HepG2 (cell line): ENCODE measurements at regions not wholly inside any gene's neighbourhood (a gene's known extent, or its start where the extent isn't known, plus 50 kb on each side); places are given as distances from the start of the nearest gene placed in this dataset.

Source experiments
- ATAC-seq: fragments of 200-7000 bp; cut with Tn5 transposase; 3 replicates; pipeline ENCODE4 v1.9.1; 2020; ENCODE audit warnings: mild to moderate bottlenecking, moderate library complexity
- BruUV-seq: library from RNA; stranded (reverse); fragments of 400-500 nt; replicated peaks from 2 replicates; lab custom pipeline; 2021; lab: Mats Ljungman, UMichigan
- CTCF ChIA-PET: fragments of 300-600 bp; formaldehyde crosslinking; extraction: SDS; loops from one replicate; lab custom pipeline; 2021; ENCODE audit warnings: low total read pairs, inconsistent platforms, low intra/inter-chr PET ratio; lab: Yijun Ruan, JAX
- POLR2A ChIA-PET: fragments of 350-600 bp; sonication (Branson Sonifier 250); formaldehyde crosslinking; loops from one replicate; lab custom pipeline; 2020; ENCODE audit warnings: antibody characterized with exemption, inconsistent platforms; lab: Yijun Ruan, JAX
- DNase-seq: peaks from one replicate; pipeline ENCODE4 v3.0.0-alpha.2; 2015; ENCODE audit warnings: low spot score
- FAIRE-seq: peaks from 3 replicates; lab custom pipeline; 2011; peaks lifted over from hg19 to GRCh38; lab: Jason Lieb, UNC
- H2AFZ ChIP-seq: one replicate; pipeline ENCODE4 v1.6.1; 2011; ENCODE audit warnings: low read length, inconsistent platforms
- H3K27ac ChIP-seq: fragments of 300-600 bp; 3 replicates; pipeline ENCODE4 v1.8.0; 2011; ENCODE audit warnings: mixed run types, mild to moderate bottlenecking, mixed read lengths, low read length, inconsistent platforms; ENCODE audit not compliant: insufficient read depth; ENCODE audit errors: extremely low read length
- H3K27me3 ChIP-seq, 2 experiments: fragments of 200-600 bp in 1 of 2; 2 replicates in 1 of 2; 3 replicates in 1 of 2; pipeline versions ENCODE4 v1.6.0 to v1.8.0; 2011; ENCODE audit warnings: low read length in 2 of 2, mild to moderate bottlenecking in 2 of 2, moderate library complexity in 2 of 2, inconsistent platforms in 1 of 2; ENCODE audit not compliant: insufficient read depth in 2 of 2, control insufficient read depth in 1 of 2
- H3K36me3 ChIP-seq, 2 experiments: fragments of 200-600 bp in 1 of 2; replicated peaks in 1 of 2; 2 replicates in 1 of 2; 3 replicates in 1 of 2; pipeline versions ENCODE4 v1.5.1 to v1.8.0; 2011; ENCODE audit warnings: low read length in 2 of 2, inconsistent platforms in 1 of 2; ENCODE audit not compliant: insufficient read depth in 2 of 2, control insufficient read depth in 1 of 2
- H3K4me1 ChIP-seq: 2 replicates; pipeline ENCODE4 v1.5.1; 2012; ENCODE audit warnings: low read length, inconsistent platforms; ENCODE audit not compliant: insufficient read depth
- H3K4me2 ChIP-seq: 2 replicates; pipeline ENCODE4 v1.6.0; 2011; ENCODE audit warnings: low read depth, low read length, inconsistent platforms
- H3K4me3 ChIP-seq, 3 experiments: fragments of 200-600 bp in 1 of 3; sonication (generic), shearing (Covaris generic) in 1 of 3; replicated peaks in 1 of 3; 2 replicates each; pipeline ENCODE4 v1.5.1; 2011 to 2016; ENCODE audit warnings: low read length in 3 of 3, inconsistent platforms in 2 of 3, low read depth in 2 of 3, mild to moderate bottlenecking in 2 of 3, control low read depth in 1 of 3, mixed read lengths in 1 of 3; ENCODE audit not compliant: insufficient read depth in 1 of 3
- H3K79me2 ChIP-seq: one replicate; pipeline ENCODE4 v1.6.1; 2011; ENCODE audit warnings: low read length, inconsistent platforms; ENCODE audit not compliant: insufficient read depth
- H3K9ac ChIP-seq: 2 replicates; pipeline ENCODE4 v1.6.0; 2011; ENCODE audit warnings: mild to moderate bottlenecking, low read depth, low read length, inconsistent platforms; ENCODE audit not compliant: insufficient read depth
- H3K9me3 ChIP-seq: 2 replicates; pipeline ENCODE4 v1.5.1; 2012; ENCODE audit warnings: mild to moderate bottlenecking, low read length
- H4K20me1 ChIP-seq: 2 replicates; pipeline ENCODE4 v1.6.0; 2011; ENCODE audit warnings: inconsistent platforms, mild to moderate bottlenecking, low read length, moderate library complexity; ENCODE audit not compliant: insufficient read depth
- CBFB ChIP-seq: sonication (generic); formaldehyde crosslinking; IDR thresholded peaks from 2 replicates; pipeline ENCODE4 v1.4.0; 2020; ENCODE audit warnings: missing genetic modification reagents
- FOXM1 ChIP-seq: sonication (generic); formaldehyde crosslinking; IDR thresholded peaks from 2 replicates; pipeline ENCODE4 v1.5.0; 2020; ENCODE audit warnings: missing genetic modification reagents
- SNAPC2 ChIP-seq: sonication (generic); formaldehyde crosslinking; IDR thresholded peaks from 2 replicates; pipeline ENCODE4 v1.8.1; 2022; ENCODE audit warnings: mild to moderate bottlenecking, missing genetic modification reagents
- ZBTB46 ChIP-seq: sonication (generic); formaldehyde crosslinking; IDR thresholded peaks from 2 replicates; pipeline ENCODE4 v1.4.0; 2020; ENCODE audit warnings: mild to moderate bottlenecking, missing genetic modification reagents, borderline replicate concordance
- ZSCAN31 ChIP-seq: sonication (generic); formaldehyde crosslinking; IDR thresholded peaks from 2 replicates; pipeline ENCODE4 v1.5.0; 2020; ENCODE audit warnings: low read depth, mild to moderate bottlenecking, missing genetic modification reagents
- WGBS: methylation state at CpG from one replicate; pipeline ENCODE4 v1.1.6; 2017; ENCODE audit warnings: low lambda C conversion rate; 5-methylcytosine and 5-hydroxymethylcytosine counted together
- in situ Hi-C: cut with HindIII; loops from 2 replicates; pipeline ENCODE4 v1.10.0; 2017; ENCODE audit warnings: low pct_unique_long_range_greater_than_20kb; ENCODE audit not compliant: extremely low pct_ligation_motif_present
- intact Hi-C: fragments of 100-400 bp; cut with micrococcal nuclease; formaldehyde crosslinking; loops from one replicate; pipeline ENCODE4 v1.10.0; 2022; ENCODE audit not compliant: unreplicated experiment
- TF ChIP-seq, protein P1 (sequence below): sonication (generic); formaldehyde crosslinking; IDR thresholded peaks from 2 replicates; pipeline ENCODE4 v1.5.0; 2020; ENCODE audit warnings: missing genetic modification reagents
- TF ChIP-seq, protein P2 (sequence below): sonication (generic); formaldehyde crosslinking; IDR thresholded peaks from 2 replicates; pipeline ENCODE4 v1.4.0; 2020; ENCODE audit warnings: missing genetic modification reagents
- TF ChIP-seq, protein P3 (sequence below): sonication (generic); formaldehyde crosslinking; IDR thresholded peaks from 2 replicates; pipeline ENCODE4 v1.5.1; 2020; ENCODE audit warnings: mild to moderate bottlenecking, missing genetic modification reagents, borderline replicate concordance

DNA sequence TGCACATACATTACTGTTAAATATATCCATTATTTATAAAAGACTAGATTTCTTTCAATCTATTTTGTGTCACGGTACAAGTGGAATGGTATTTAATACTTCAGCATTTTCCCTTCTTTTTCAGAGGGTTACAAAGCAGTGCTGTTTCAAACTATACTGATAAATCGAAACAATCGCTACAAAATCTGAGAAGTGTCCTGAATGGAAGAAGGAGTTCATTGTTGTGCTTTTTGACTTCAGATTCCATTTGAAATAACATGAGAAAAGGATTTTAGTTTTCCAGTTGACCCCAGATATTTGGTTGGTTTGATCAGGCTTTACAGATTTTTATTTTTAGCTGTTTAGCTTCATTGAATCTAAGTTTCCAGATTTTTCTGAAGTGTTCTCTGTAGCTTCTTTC is 292.1 kb upstream of the ANKRD50 start:
- H3K9me3 ChIP-seq = peaks cover 7% of the 10 kb centered on the region; the same call in 1 of the 2 replicates
- H3K79me2 ChIP-seq = no peaks in the 10 kb centered on the region
- ChIA-PET POLR2A (no interaction called here), CTCF (no interaction called here)
- no peaks in the 10 kb centered on the region for H4K20me1 ChIP-seq
- H3K27ac ChIP-seq = no peak overlapping the region
- no peak overlapping the region for H3K9ac ChIP-seq
- no peaks in the 10 kb centered on the region for H3K27me3 ChIP-seq
- H3K4me2 ChIP-seq = no peak overlapping the region
- H2AFZ ChIP-seq = no peak overlapping the region
- in situ Hi-C loops (no loop called here), intact Hi-C loops (no loop called here)
- WGBS = 55% methylated on average over 3 of the region's 3 CpGs
- DNase-seq (no peak), FAIRE-seq (no peak), ATAC-seq (no peak)
- H3K4me1 ChIP-seq = no peaks in the 10 kb centered on the region
- H3K36me3 ChIP-seq = no peaks in the 10 kb centered on the region
- TF ChIP-seq SNAPC2 (CRISPR knock-in tag) = no peak
- no peak for TF ChIP-seq CBFB
- TF ChIP-seq, protein P1, sequence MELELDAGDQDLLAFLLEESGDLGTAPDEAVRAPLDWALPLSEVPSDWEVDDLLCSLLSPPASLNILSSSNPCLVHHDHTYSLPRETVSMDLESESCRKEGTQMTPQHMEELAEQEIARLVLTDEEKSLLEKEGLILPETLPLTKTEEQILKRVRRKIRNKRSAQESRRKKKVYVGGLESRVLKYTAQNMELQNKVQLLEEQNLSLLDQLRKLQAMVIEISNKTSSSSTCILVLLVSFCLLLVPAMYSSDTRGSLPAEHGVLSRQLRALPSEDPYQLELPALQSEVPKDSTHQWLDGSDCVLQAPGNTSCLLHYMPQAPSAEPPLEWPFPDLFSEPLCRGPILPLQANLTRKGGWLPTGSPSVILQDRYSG (CRISPR knock-in tag) = no peak
- no peak for TF ChIP-seq FOXM1 (CRISPR knock-in tag)
- no peak for TF ChIP-seq ZBTB46 (CRISPR knock-in tag)
- TF ChIP-seq, protein P2, sequence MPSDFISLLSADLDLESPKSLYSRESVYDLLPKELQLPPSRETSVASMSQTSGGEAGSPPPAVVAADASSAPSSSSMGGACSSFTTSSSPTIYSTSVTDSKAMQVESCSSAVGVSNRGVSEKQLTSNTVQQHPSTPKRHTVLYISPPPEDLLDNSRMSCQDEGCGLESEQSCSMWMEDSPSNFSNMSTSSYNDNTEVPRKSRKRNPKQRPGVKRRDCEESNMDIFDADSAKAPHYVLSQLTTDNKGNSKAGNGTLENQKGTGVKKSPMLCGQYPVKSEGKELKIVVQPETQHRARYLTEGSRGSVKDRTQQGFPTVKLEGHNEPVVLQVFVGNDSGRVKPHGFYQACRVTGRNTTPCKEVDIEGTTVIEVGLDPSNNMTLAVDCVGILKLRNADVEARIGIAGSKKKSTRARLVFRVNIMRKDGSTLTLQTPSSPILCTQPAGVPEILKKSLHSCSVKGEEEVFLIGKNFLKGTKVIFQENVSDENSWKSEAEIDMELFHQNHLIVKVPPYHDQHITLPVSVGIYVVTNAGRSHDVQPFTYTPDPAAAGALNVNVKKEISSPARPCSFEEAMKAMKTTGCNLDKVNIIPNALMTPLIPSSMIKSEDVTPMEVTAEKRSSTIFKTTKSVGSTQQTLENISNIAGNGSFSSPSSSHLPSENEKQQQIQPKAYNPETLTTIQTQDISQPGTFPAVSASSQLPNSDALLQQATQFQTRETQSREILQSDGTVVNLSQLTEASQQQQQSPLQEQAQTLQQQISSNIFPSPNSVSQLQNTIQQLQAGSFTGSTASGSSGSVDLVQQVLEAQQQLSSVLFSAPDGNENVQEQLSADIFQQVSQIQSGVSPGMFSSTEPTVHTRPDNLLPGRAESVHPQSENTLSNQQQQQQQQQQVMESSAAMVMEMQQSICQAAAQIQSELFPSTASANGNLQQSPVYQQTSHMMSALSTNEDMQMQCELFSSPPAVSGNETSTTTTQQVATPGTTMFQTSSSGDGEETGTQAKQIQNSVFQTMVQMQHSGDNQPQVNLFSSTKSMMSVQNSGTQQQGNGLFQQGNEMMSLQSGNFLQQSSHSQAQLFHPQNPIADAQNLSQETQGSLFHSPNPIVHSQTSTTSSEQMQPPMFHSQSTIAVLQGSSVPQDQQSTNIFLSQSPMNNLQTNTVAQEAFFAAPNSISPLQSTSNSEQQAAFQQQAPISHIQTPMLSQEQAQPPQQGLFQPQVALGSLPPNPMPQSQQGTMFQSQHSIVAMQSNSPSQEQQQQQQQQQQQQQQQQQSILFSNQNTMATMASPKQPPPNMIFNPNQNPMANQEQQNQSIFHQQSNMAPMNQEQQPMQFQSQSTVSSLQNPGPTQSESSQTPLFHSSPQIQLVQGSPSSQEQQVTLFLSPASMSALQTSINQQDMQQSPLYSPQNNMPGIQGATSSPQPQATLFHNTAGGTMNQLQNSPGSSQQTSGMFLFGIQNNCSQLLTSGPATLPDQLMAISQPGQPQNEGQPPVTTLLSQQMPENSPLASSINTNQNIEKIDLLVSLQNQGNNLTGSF (CRISPR knock-in tag) = no peak
- TF ChIP-seq, protein P3, sequence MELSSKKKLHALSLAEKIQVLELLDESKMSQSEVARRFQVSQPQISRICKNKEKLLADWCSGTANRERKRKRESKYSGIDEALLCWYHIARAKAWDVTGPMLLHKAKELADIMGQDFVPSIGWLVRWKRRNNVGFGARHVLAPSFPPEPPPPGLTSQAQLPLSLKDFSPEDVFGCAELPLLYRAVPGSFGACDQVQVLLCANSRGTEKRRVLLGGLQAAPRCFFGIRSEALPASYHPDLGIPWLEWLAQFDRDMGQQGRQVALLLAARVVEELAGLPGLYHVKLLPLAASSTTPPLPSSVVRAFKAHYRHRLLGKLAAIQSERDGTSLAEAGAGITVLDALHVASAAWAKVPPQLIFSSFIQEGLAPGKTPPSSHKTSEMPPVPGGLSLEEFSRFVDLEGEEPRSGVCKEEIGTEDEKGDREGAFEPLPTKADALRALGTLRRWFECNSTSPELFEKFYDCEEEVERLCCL (CRISPR knock-in tag) = no peak
- no peak for TF ChIP-seq ZSCAN31 (CRISPR knock-in tag)
- BruUV-seq = no TSS peak
- no peak overlapping the region for H3K4me3 ChIP-seq
